K562 (cell line): ENCODE measurements at regions not wholly inside any gene's neighbourhood (a gene's known extent, or its start where the extent isn't known, plus 50 kb on each side); places are given as distances from the start of the nearest gene placed in this dataset.
"Not testable (repeated sequence)": the region's sequence is repeated elsewhere in the genome, so short reads cannot be mapped to it uniquely, and the experiment has no call there.

ENCODE experiments used
- ATAC-seq: fragments of 200-7000 bp; cut with Tn5 transposase; 3 replicates; pipeline ENCODE4 v1.9.1; 2020; ENCODE audit warnings: moderate library complexity
- BruUV-seq: library from RNA; stranded (reverse); fragments of 400-500 nt; replicated peaks from 2 replicates; lab custom pipeline; 2021; lab: Mats Ljungman, UMichigan
- CTCF ChIA-PET: fragments of 300-600 bp; formaldehyde crosslinking; extraction: SDS; loops from one replicate; lab custom pipeline; 2021; ENCODE audit warnings: low intra/inter-chr PET ratio; lab: Yijun Ruan, JAX
- POLR2A ChIA-PET: fragments of 300-600, 350-650 bp; sonication (Branson Sonifier 250); formaldehyde crosslinking; extraction: SDS; loops from one replicate; lab custom pipeline; 2021; ENCODE audit warnings: antibody characterized with exemption, inconsistent platforms; lab: Yijun Ruan, JAX
- DNase-seq, 4 experiments: peaks; one replicate each; pipeline versions ENCODE4 v3.0.0 to v3.0.0-alpha.2; 2011 to 2018; ENCODE audit warnings: low spot score in 3 of 4, mixed read lengths in 3 of 4; ENCODE audit errors: extremely low read depth in 1 of 4
- FAIRE-seq: peaks from 2 replicates; lab custom pipeline; 2011; peaks lifted over from hg19 to GRCh38; lab: Jason Lieb, UNC
- H2AFZ ChIP-seq: 2 replicates; pipeline ENCODE4 v1.6.0; 2011; ENCODE audit warnings: low read depth, low read length, control low read depth, inconsistent platforms
- H3K27ac ChIP-seq: fragments of 200-600 bp; 3 replicates; pipeline ENCODE4 v1.8.0; 2011; ENCODE audit warnings: low read depth, mild to moderate bottlenecking, control low read depth, inconsistent platforms, low read length, moderate library complexity, mixed read lengths; ENCODE audit errors: extremely low read depth
- H3K27me3 ChIP-seq, 2 experiments: fragments of 300-600 bp in 1 of 2; 2 replicates in 1 of 2; 3 replicates in 1 of 2; pipeline versions ENCODE4 v1.6.0 to v1.8.0; 2011; ENCODE audit warnings: inconsistent platforms in 2 of 2, low read length in 2 of 2, mild to moderate bottlenecking in 1 of 2, mixed read lengths in 1 of 2, moderate library complexity in 1 of 2; ENCODE audit not compliant: control insufficient read depth in 2 of 2, insufficient read depth in 2 of 2
- H3K36me3 ChIP-seq: fragments of 300-600 bp; 3 replicates; pipeline ENCODE4 v1.8.0; 2011; ENCODE audit warnings: mild to moderate bottlenecking, low read length, inconsistent platforms; ENCODE audit not compliant: control insufficient read depth, insufficient read depth
- H3K4me1 ChIP-seq, 2 experiments: fragments of 200-600 bp in 1 of 2; replicated peaks in 1 of 2; 2 replicates in 1 of 2; 3 replicates in 1 of 2; pipeline versions ENCODE4 v1.5.1 to v1.8.0; 2011; ENCODE audit warnings: inconsistent platforms in 2 of 2, low read length in 2 of 2, mild to moderate bottlenecking in 1 of 2, mixed read lengths in 1 of 2, moderate library complexity in 1 of 2; ENCODE audit not compliant: control insufficient read depth in 2 of 2, insufficient read depth in 2 of 2
- H3K4me2 ChIP-seq: 2 replicates; pipeline ENCODE4 v1.6.1; 2011; ENCODE audit warnings: low read length, control low read depth, inconsistent platforms, mixed read lengths; ENCODE audit not compliant: insufficient read depth
- H3K4me3 ChIP-seq: fragments of 200-600 bp; sonication (generic), shearing (Covaris generic); 2 replicates; pipeline ENCODE4 v1.5.1; 2016; ENCODE audit warnings: control low read depth, inconsistent platforms
- H3K79me2 ChIP-seq: fragments of 200-600 bp; 3 replicates; pipeline ENCODE4 v1.8.0; 2011; ENCODE audit warnings: low read length, inconsistent platforms; ENCODE audit not compliant: control insufficient read depth, insufficient read depth
- H3K9ac ChIP-seq, 2 experiments: 2 replicates each; pipeline versions ENCODE4 v1.6.0 to v1.6.1; 2011; ENCODE audit warnings: low read depth in 2 of 2, low read length in 2 of 2, control low read depth in 1 of 2, inconsistent platforms in 1 of 2, mild to moderate bottlenecking in 1 of 2, mixed read lengths in 1 of 2; ENCODE audit not compliant: insufficient read depth in 1 of 2
- H3K9me1 ChIP-seq: one replicate; pipeline ENCODE4 v1.6.0; 2011; ENCODE audit warnings: inconsistent platforms, mild to moderate bottlenecking, low read length, moderate library complexity; ENCODE audit not compliant: control insufficient read depth, insufficient read depth
- H3K9me3 ChIP-seq: replicated peaks from 2 replicates; pipeline ENCODE4 v1.5.1; 2011; ENCODE audit warnings: low read depth, low read length, inconsistent platforms; ENCODE audit not compliant: control insufficient read depth, insufficient read depth
- H4K20me1 ChIP-seq: replicated peaks from 2 replicates; pipeline ENCODE4 v1.6.1; 2011; ENCODE audit warnings: low read length, inconsistent platforms, mixed read lengths; ENCODE audit not compliant: control insufficient read depth, insufficient read depth
- ASH1L ChIP-seq: fragments of 450-650 bp; IDR thresholded peaks from 2 replicates; pipeline ENCODE4 v1.6.1; 2018; ENCODE audit warnings: borderline replicate concordance, mild to moderate bottlenecking, low read depth; ENCODE audit not compliant: partially characterized antibody
- ATF6 ChIP-seq: sonication (generic); formaldehyde crosslinking; IDR thresholded peaks from 2 replicates; pipeline ENCODE4 v1.4.0; 2020; ENCODE audit warnings: mild to moderate bottlenecking, missing genetic modification reagents
- FOXA1 ChIP-seq: fragments of 450-650 bp; IDR thresholded peaks from 2 replicates; pipeline ENCODE4 v1.6.1; 2016; ENCODE audit warnings: mild to moderate bottlenecking, borderline replicate concordance
- NEUROD1 ChIP-seq: fragments of 150-350 bp; IDR thresholded peaks from 2 replicates; pipeline ENCODE4 v1.6.1; 2014; ENCODE audit warnings: borderline replicate concordance, low read length, low read depth; ENCODE audit not compliant: partially characterized antibody
- PKNOX1 ChIP-seq: fragments of 450-650 bp; IDR thresholded peaks from 2 replicates; pipeline ENCODE4 v1.6.1; 2016
- POLR2AphosphoS2 ChIP-seq: IDR thresholded peaks from 2 replicates; pipeline ENCODE4 v1.6.1; 2012; ENCODE audit warnings: low read length, improper control_type of control experiment
- POU5F1 ChIP-seq: fragments of 150-350 bp; IDR thresholded peaks from 2 replicates; pipeline ENCODE4 v1.6.1; 2014; ENCODE audit warnings: borderline replicate concordance, low read length, low read depth, mild to moderate bottlenecking; ENCODE audit not compliant: partially characterized antibody
- SMAD1 ChIP-seq: fragments of 150-350 bp; IDR thresholded peaks from 2 replicates; pipeline ENCODE4 v1.6.1; 2014; ENCODE audit warnings: low read length, low read depth; ENCODE audit not compliant: partially characterized antibody
- SMARCE1 ChIP-seq: fragments of 450-650 bp; IDR thresholded peaks from 2 replicates; pipeline ENCODE4 v1.7.1; 2016; ENCODE audit warnings: mild to moderate bottlenecking
- SRF ChIP-seq, 2 experiments: fragments of 250-450, 450-650 bp in 1 of 2; sonication (Bioruptor Pico) in 1 of 2; sonication (generic) in 1 of 2; formaldehyde crosslinking; IDR thresholded peaks; 2 replicates each; pipeline versions ENCODE4 v1.5.0 to v1.5.1; 2020 to 2022; ENCODE audit warnings: mild to moderate bottlenecking in 1 of 2, missing genetic modification reagents in 1 of 2
- ZNF431 ChIP-seq: sonication (generic); formaldehyde crosslinking; IDR thresholded peaks from 2 replicates; pipeline ENCODE4 v1.8.0; 2022; ENCODE audit warnings: mild to moderate bottlenecking, missing genetic modification reagents
- ZNF644 ChIP-seq: fragments of 200-800 bp; sonication (Bioruptor generic); IDR thresholded peaks from 2 replicates; pipeline ENCODE4 v1.6.1; 2016; ENCODE audit warnings: low read depth, missing genetic modification characterization, missing compliant biosample characterization
- WGBS: fragments of 100-300 bp; shearing (Covaris generic); methylation state at CpG from one replicate; pipeline ENCODE4 v1.1.6; 2016; ENCODE audit warnings: low coverage, mixed read lengths; ENCODE audit not compliant: insufficient coverage; ENCODE audit errors: missing lambda C conversion rate; 5-methylcytosine and 5-hydroxymethylcytosine counted together
- in situ Hi-C: fragments of 300-500 bp; cut with MboI; formaldehyde crosslinking; loops from 4 replicates; pipeline ENCODE4 v1.15.0; 2018; ENCODE audit warnings: inconsistent platforms, mixed read lengths
- intact Hi-C: fragments of 100-400 bp; cut with micrococcal nuclease; formaldehyde crosslinking; loops from 2 replicates; pipeline ENCODE4 v1.14.2; 2022

- DNase-seq, BruUV-seq, intact Hi-C loops, POLR2A ChIA-PET, H3K4me3 ChIP-seq, FAIRE-seq, ATAC-seq, H3K27me3 ChIP-seq, H3K79me2 ChIP-seq, H3K27ac ChIP-seq, H3K9ac ChIP-seq, H4K20me1 ChIP-seq, H3K4me1 ChIP-seq, H3K36me3 ChIP-seq, H3K9me1 ChIP-seq, in situ Hi-C loops, H3K4me2 ChIP-seq, H2AFZ ChIP-seq: not testable (repeated sequence)
- H3K9me3 ChIP-seq, result peaks cover 22% of the 10 kb centered on the region
- 7% methylated on average over 3 of the region's 3 CpGs for WGBS
- CTCF ChIA-PET, result interaction anchor here (0.7 kb wide), 1 partner anchor 31 kb away, joined by 3 read pairs; no protein-coding TSS in a partner anchor
- TF ChIP-seq ZNF431, result peak; percentile 97
Observed at GRCh38 chr7:106340247-106340596, 55.4 kb upstream of the NAMPT start.

- in situ Hi-C loops, result no loop called here
- no peak for FAIRE-seq
- TF ChIP-seq FOXA1 (no peak), SMAD1 (no peak), POU5F1 (no peak), NEUROD1 (no peak), PKNOX1 (no peak), SRF (CRISPR knock-in tag; IDR thresholded peaks at IDR 0.05) (no peak), POLR2AphosphoS2 (no peak), SMARCE1 (no peak), ZNF644 (tag) (no peak), ATF6 (CRISPR knock-in tag) (no peak), ASH1L (no peak)
Observed at GRCh38 chr7:106339513-106340246, 54.9 kb upstream of the NAMPT start.

More at GRCh38 chr7:106339513-106340246, 54.9 kb upstream of the NAMPT start:
- intact Hi-C loops, result no loop called here
- H3K9me3 ChIP-seq, result peaks cover 22% of the 10 kb centered on the region
- H3K4me2 ChIP-seq, result no peak overlapping the region
- H3K9me1 ChIP-seq, result no peaks in the 10 kb centered on the region
- ChIA-PET POLR2A (interaction anchor here (0.6 kb wide), 1 partner anchor 472 kb away, joined by 3 read pairs; no protein-coding TSS in a partner anchor), CTCF (interaction anchor here (0.7 kb wide), 1 partner anchor 31 kb away, joined by 3 read pairs; no protein-coding TSS in a partner anchor)
- H2AFZ ChIP-seq, result no peak overlapping the region
- DNase-seq, result no peak
- H3K79me2 ChIP-seq, result no peaks in the 10 kb centered on the region
- no peak for ATAC-seq
- no peak overlapping the region for H3K27ac ChIP-seq
- WGBS, result 0% methylated on average over 1 of the region's 1 CpG
- no peaks in the 10 kb centered on the region for H3K27me3 ChIP-seq
- BruUV-seq, result no TSS peak
- no peak overlapping the region for H3K4me3 ChIP-seq
- H3K36me3 ChIP-seq, result no peaks in the 10 kb centered on the region
- no peaks in the 10 kb centered on the region for H3K4me1 ChIP-seq
- H3K9ac ChIP-seq, result no peak overlapping the region
- H4K20me1 ChIP-seq, result no peaks in the 10 kb centered on the region
